ENCODE measurements at regions not wholly inside any gene's neighbourhood (a gene's known extent, or its start where the extent isn't known, plus 50 kb on each side); places are given as distances from the start of the nearest gene placed in this dataset.

- H3K9me3 Mint-ChIP-seq (ENCODE audit: low read depth, unreplicated experiment) = peaks cover 4% of the 10 kb centered on the region
- peaks cover 17% of the 10 kb centered on the region for H3K4me1 Mint-ChIP-seq (ENCODE audit: low read depth, unreplicated experiment)
- intact Hi-C loops (cut with micrococcal nuclease; ENCODE audit: unreplicated experiment) = loop anchor here (5.0 kb wide), 3 partner anchors 121 to 981 kb away; partner anchors contain the start of gene C19orf12
- DNase-seq = no peak
- no peak overlapping the region for H3K4me3 Mint-ChIP-seq (ENCODE audit: low read depth, unreplicated experiment)
- peak overlapping the region; percentile 30 for H3K27ac Mint-ChIP-seq (ENCODE audit: unreplicated experiment)
- CTCF ChIA-PET = interaction anchor here (0.6 to 1.9 kb wide), 7 partner anchors 142 to 763 kb away, joined by 3 to 38 read pairs (median 5); no protein-coding TSS in a partner anchor
- no peaks in the 10 kb centered on the region for H3K36me3 Mint-ChIP-seq (ENCODE audit: insufficient read depth, unreplicated experiment)
- no peak for TF ChIP-seq CTCF (IDR thresholded peaks at IDR 0.05; ENCODE audit: unreplicated experiment)
- no TSS peak for BruUV-seq (replicated peaks)
- no peaks in the 10 kb centered on the region for H3K27me3 Mint-ChIP-seq (ENCODE audit: unreplicated experiment)
These were observed 476.4 kb downstream of the UQCRFS1 start for GRCh38 chr19:28736528-28736927.

GRCh38 chr19:28731577-28731976 lies 481.4 kb downstream of the UQCRFS1 start:
- Mint-ChIP-seq H3K4me1 (ENCODE audit: low read depth, unreplicated experiment) (peaks cover under 1% of the 10 kb centered on the region), H3K27me3 (ENCODE audit: unreplicated experiment) (no peaks in the 10 kb centered on the region), H3K27ac (ENCODE audit: unreplicated experiment) (no peak overlapping the region), H3K9me3 (ENCODE audit: low read depth, unreplicated experiment) (peaks cover 4% of the 10 kb centered on the region), H3K36me3 (ENCODE audit: insufficient read depth, unreplicated experiment) (no peaks in the 10 kb centered on the region), H3K4me3 (ENCODE audit: low read depth, unreplicated experiment) (no peak overlapping the region)
- TF ChIP-seq CTCF (IDR thresholded peaks at IDR 0.05; ENCODE audit: unreplicated experiment) = no peak
- BruUV-seq (replicated peaks) = no TSS peak
- no peak for DNase-seq
- intact Hi-C loops (cut with micrococcal nuclease; ENCODE audit: unreplicated experiment) = no loop called here
- CTCF ChIA-PET = no interaction called here

- H3K4me3 Mint-ChIP-seq (ENCODE audit: low read depth, unreplicated experiment) = no peak overlapping the region
- DNase-seq = no peak
- H3K4me1 Mint-ChIP-seq (ENCODE audit: low read depth, unreplicated experiment) = no peaks in the 10 kb centered on the region
- H3K36me3 Mint-ChIP-seq (ENCODE audit: insufficient read depth, unreplicated experiment) = no peaks in the 10 kb centered on the region
- H3K27me3 Mint-ChIP-seq (ENCODE audit: unreplicated experiment) = no peaks in the 10 kb centered on the region
- CTCF ChIA-PET = no interaction called here
- BruUV-seq (replicated peaks) = no TSS peak
- no peak overlapping the region for H3K27ac Mint-ChIP-seq (ENCODE audit: unreplicated experiment)
- intact Hi-C loops (cut with micrococcal nuclease; ENCODE audit: unreplicated experiment) = no loop called here
- TF ChIP-seq CTCF (IDR thresholded peaks at IDR 0.05; ENCODE audit: unreplicated experiment) = no peak
- peaks cover 4% of the 10 kb centered on the region for H3K9me3 Mint-ChIP-seq (ENCODE audit: low read depth, unreplicated experiment)
These were observed 482.0 kb downstream of the UQCRFS1 start for GRCh38 chr19:28730791-28731512.

GRCh38 chr19:28727480-28728159 lies 485.3 kb downstream of the UQCRFS1 start:
- intact Hi-C loops (cut with micrococcal nuclease; ENCODE audit: unreplicated experiment) = no loop called here
- Mint-ChIP-seq H3K27me3 (ENCODE audit: unreplicated experiment) (no peaks in the 10 kb centered on the region), H3K4me1 (ENCODE audit: low read depth, unreplicated experiment) (no peaks in the 10 kb centered on the region), H3K9me3 (ENCODE audit: low read depth, unreplicated experiment) (no peaks in the 10 kb centered on the region), H3K36me3 (ENCODE audit: insufficient read depth, unreplicated experiment) (no peaks in the 10 kb centered on the region), H3K27ac (ENCODE audit: unreplicated experiment) (no peak overlapping the region), H3K4me3 (ENCODE audit: low read depth, unreplicated experiment) (no peak overlapping the region)
- no peak for DNase-seq
- CTCF ChIA-PET = no interaction called here
- TF ChIP-seq CTCF (IDR thresholded peaks at IDR 0.05; ENCODE audit: unreplicated experiment) = no peak
- BruUV-seq (replicated peaks) = no TSS peak

Measured in Calu3 (cell line).